Skeletal muscle tissue (tissue), 4 donors: ENCODE measurements at regions not wholly inside any gene's neighbourhood (a gene's known extent, or its start where the extent isn't known, plus 50 kb on each side); places are given as distances from the start of the nearest gene placed in this dataset.
A peak's percentile ranks its signal among the peaks of the same experiment; 100 is the strongest.
"Not testable (repeated sequence)": the region's sequence is repeated elsewhere in the genome, so short reads cannot be mapped to it uniquely, and the experiment has no call there.

ENCODE experiments used
- H3K27ac ChIP-seq: one replicate; pipeline ENCODE4 v1.7.0; 2013; ENCODE audit warnings: mild to moderate bottlenecking, low read depth, low read length, inconsistent platforms
- H3K27me3 ChIP-seq, 3 donors: one replicate each; pipeline ENCODE4 v1.7.0; 2013; ENCODE audit warnings: low read length in 3 of 3; ENCODE audit not compliant: control insufficient read depth in 3 of 3, insufficient read depth in 3 of 3
- H3K36me3 ChIP-seq, 3 donors: one replicate each; pipeline ENCODE4 v1.7.0; 2013; ENCODE audit warnings: low read length in 3 of 3; ENCODE audit not compliant: control insufficient read depth in 3 of 3, insufficient read depth in 3 of 3
- H3K4me1 ChIP-seq, 3 donors: one replicate each; pipeline ENCODE4 v1.7.0; 2013; ENCODE audit warnings: low read length in 3 of 3, mild to moderate bottlenecking in 3 of 3; ENCODE audit not compliant: control insufficient read depth in 3 of 3, insufficient read depth in 3 of 3
- H3K4me3 ChIP-seq, 3 donors: one replicate each; pipeline ENCODE4 v1.7.0; 2013; ENCODE audit warnings: low read length in 3 of 3
- H3K9ac ChIP-seq, 3 donors: one replicate each; pipeline ENCODE4 v1.7.0; 2013; ENCODE audit warnings: low read length in 3 of 3, mild to moderate bottlenecking in 3 of 3, moderate library complexity in 2 of 3, low read depth in 1 of 3
- H3K9me3 ChIP-seq, 3 donors: one replicate each; pipeline ENCODE4 v1.7.0; 2013; ENCODE audit warnings: low read length in 3 of 3; ENCODE audit not compliant: control insufficient read depth in 3 of 3
- small RNA-seq: library from RNA; depleted of rRNA; stranded (forward); fragments of <200 nt; gene quantifications from one replicate; pipeline ENCODE3, GENCODE V24; 2014
- donor health status: Osteomylitis.

DNA sequence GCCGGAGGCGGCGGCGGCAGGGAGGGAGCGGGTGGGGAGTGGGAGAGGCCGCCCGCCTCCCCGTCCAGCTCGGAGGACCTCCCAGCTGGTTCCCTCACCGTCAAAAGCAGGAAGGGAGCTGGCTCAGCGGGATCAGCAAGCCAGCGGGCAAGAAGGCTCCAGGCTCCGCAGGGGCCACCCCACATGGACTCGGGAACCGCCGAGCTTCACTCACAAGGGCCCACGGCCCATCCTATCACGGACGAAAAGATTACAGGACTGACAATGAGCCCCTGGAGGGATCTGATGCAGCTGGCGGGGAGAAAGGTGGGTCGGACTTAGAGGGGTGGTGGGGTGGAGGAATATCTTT, 86.3 kb downstream of the FAM72B start:
- not testable (repeated sequence) for H3K4me3 ChIP-seq, H3K9me3 ChIP-seq, H3K36me3 ChIP-seq, H3K9ac ChIP-seq, H3K27me3 ChIP-seq, H3K4me1 ChIP-seq, H3K27ac ChIP-seq

DNA sequence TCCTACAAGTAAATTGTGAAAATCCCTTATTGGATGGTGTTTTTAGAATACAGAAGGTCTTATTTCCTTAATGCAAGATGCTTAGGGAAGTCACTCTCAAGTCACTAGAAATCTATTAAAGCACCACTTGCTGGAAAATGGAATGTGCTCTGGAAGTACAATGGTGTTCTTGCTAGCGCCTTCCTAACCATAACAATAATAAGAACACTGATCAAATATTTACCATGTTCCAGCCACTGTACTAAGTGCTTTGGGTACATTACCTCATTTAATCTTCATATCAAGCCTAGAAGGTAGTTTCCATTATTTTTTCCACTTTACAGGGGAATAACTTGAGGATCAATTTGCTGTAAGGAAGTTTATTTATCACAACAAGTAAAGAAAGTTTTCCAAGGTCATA, 75.1 kb downstream of the FAM72B start:
- H3K4me1 ChIP-seq, H3K27ac ChIP-seq, H3K9ac ChIP-seq, H3K36me3 ChIP-seq, H3K9me3 ChIP-seq, H3K27me3 ChIP-seq, H3K4me3 ChIP-seq: not testable (repeated sequence)

DNA sequence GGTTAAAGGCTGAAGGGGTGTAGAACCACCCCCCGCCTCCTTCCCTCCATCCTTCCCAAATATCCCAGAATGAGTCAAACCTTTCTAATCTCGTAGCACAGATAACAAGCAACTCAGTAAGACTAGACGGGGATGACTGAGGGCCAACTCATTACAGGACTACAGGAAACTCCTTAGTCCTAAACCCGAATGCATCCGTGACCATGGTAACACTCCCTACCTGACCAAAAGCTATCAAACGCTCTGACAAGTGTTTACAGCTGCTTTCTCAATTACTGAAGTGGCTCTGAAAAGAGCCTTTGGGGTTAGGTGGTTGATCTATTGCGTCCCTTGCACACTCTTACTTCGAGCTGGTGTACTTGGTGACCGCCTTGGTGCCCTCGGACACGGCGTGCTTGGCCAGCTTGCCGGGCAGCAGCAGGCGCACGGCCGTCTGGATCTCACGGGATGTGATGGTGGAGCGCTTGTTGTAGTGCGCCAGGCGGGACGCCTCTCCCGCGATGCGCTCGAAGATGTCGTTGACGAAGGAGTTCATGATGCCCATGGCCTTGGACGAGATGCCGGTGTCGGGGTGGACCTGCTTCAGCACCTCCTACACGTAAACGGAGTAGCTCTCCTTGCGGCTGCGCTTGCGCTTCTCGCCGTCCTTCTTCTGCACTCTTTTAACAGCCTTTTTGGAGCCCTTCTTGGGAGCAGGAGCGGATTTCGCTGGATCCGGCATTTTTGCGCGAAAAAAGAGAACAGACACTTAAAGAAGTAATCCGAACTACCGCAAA, 67.4 kb downstream of the FAM72B start:
- not testable (repeated sequence) for H3K27ac ChIP-seq, H3K4me1 ChIP-seq, H3K27me3 ChIP-seq, H3K9me3 ChIP-seq, H3K36me3 ChIP-seq, H3K9ac ChIP-seq
- H3K4me3 ChIP-seq = peak overlapping the region; percentile 36 to 52 (median 51)

DNA sequence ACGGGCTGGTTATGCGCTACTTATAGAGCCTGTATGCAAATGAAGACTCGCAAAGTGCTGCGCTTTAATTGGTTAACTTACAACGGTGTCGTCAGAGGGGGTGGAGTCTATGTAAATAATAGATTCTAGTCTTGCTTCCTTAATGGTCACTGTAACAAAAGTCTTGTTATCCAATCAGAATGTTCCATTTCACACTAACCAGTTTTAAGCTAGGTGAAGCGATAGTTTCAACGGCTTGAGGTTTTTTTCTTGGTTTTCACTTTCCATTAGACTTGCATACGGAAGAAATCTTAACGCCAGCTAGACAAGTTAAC, 66.9 kb downstream of the FAM72B start:
- not testable (repeated sequence) for H3K27me3 ChIP-seq, H3K27ac ChIP-seq, H3K36me3 ChIP-seq, H3K9ac ChIP-seq, H3K4me1 ChIP-seq, H3K9me3 ChIP-seq
- H3K4me3 ChIP-seq = peak overlapping the region in 2 of 3 donors; percentile 36 to 51

GRCh38 chr1:121117622-121118479, 66.3 kb downstream of the FAM72B start:
- H3K9me3 ChIP-seq, H3K36me3 ChIP-seq, H3K27ac ChIP-seq, H3K27me3 ChIP-seq, H3K4me1 ChIP-seq: not testable (repeated sequence)
- peak overlapping the region in 1 of 3 donors; percentile 68 for H3K9ac ChIP-seq
- H3K4me3 ChIP-seq = peak overlapping the region in 2 of 3 donors; percentile 51 to 58

Small RNA genes lying in the stretch of these regions (small RNA-seq; reads per million reads assigned to genes)
- gene RF00003 (0.63 reads per million, percentile 68 among the genes with 10 or more reads in this experiment), gene RNVU1-4 (0.25 reads per million, percentile 19 among the genes with 10 or more reads in this experiment)
